Subcutaneous abdominal adipose tissue (tissue), 5 donors: ENCODE measurements at regions not wholly inside any gene's neighbourhood (a gene's known extent, or its start where the extent isn't known, plus 50 kb on each side); places are given as distances from the start of the nearest gene placed in this dataset.

Source experiments
- H3K27ac ChIP-seq: one replicate; pipeline ENCODE4 v1.7.0; 2013; ENCODE audit warnings: low read depth, mild to moderate bottlenecking, inconsistent platforms, low read length, moderate library complexity
- H3K27me3 ChIP-seq, 5 donors: one replicate each; pipeline ENCODE4 v1.7.0; 2013; ENCODE audit warnings: low read length in 5 of 5, inconsistent platforms in 1 of 5; ENCODE audit not compliant: control insufficient read depth in 5 of 5, insufficient read depth in 4 of 5
- H3K36me3 ChIP-seq, 5 donors: one replicate each; pipeline ENCODE4 v1.7.0; 2013; ENCODE audit warnings: low read length in 5 of 5; ENCODE audit not compliant: control insufficient read depth in 5 of 5, insufficient read depth in 5 of 5
- H3K4me1 ChIP-seq, 5 donors: one replicate each; pipeline ENCODE4 v1.7.0; 2013; ENCODE audit warnings: low read length in 5 of 5, mild to moderate bottlenecking in 3 of 5, moderate library complexity in 1 of 5; ENCODE audit not compliant: control insufficient read depth in 5 of 5, insufficient read depth in 5 of 5
- H3K4me3 ChIP-seq, 5 donors: one replicate each; pipeline ENCODE4 v1.7.0; 2013; ENCODE audit warnings: low read length in 5 of 5, low read depth in 1 of 5
- H3K9ac ChIP-seq, 5 donors: one replicate each; pipeline ENCODE4 v1.7.0; 2013; ENCODE audit warnings: low read length in 5 of 5, mild to moderate bottlenecking in 4 of 5, moderate library complexity in 3 of 5
- H3K9me3 ChIP-seq, 5 donors: one replicate each; pipeline ENCODE4 v1.7.0; 2013; ENCODE audit warnings: low read length in 5 of 5; ENCODE audit not compliant: control insufficient read depth in 5 of 5
- donor health status: healthy.
- donor health status: healthy.
- donor health status: healthy.
- donor health status: healthy.
- donor health status: healthy.

DNA sequence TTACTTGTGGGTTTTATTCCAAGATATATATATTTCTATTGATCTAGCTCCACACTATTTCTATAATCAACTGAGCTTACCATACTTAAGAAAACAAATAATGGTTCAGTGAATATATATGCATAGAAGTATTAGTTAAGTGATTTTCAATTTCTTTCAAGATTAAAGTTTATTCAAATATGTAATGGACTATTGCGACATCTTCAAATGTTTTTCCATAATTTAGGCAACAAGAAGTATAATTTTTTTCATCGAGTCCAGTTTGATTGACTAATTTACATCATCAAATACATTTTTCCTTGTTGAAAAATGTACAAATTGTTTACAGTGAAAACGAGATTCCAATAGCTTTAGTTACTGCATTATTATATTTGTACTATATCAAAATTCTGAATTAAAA lies 528.6 kb downstream of the PTPRC start:
- Histone ChIP-seq H3K4me1 (peaks cover 0 to 19% (median 6%) of the 10 kb centered on the region in 5 donors), H3K9ac (no peak overlapping the region)

DNA sequence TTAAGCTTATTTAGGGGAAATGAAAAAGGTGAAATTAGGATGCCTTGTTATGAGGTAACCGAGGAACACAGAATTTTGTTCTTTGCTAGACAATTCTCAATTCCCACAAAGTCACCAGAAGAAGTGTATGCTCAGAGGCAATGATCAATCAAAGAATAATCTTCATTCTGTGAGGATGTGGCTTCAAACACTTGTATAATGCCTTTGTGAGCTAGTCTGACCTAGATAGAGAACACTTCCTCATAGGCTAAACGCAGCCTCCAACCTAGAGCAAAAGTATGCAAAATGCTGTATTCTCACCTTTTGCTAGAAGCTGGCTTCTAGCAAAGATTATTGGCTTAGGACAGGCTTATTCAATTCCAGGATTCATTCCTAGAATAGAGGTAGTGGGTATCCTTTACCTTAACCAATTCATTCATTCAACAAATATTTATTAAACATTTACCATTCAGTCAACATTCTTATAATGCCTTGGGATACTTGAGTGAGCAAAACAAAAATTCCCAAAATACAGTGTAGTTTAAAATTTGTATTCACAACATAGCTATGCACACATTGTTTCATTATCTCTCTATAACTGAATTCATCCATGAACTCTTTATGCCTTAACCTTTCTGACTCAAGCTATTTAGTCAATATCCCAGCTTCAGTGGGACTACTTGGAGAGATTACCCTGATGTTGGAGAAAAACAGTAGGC lies 530.2 kb downstream of the PTPRC start:
- Histone ChIP-seq H3K27ac (no peak overlapping the region), H3K9ac (no peak overlapping the region), H3K36me3 (no peaks in the 10 kb centered on the region), H3K27me3 (no peaks in the 10 kb centered on the region), H3K4me3 (no peak overlapping the region), H3K4me1 (peaks cover 0 to 14% (median 4%) of the 10 kb centered on the region in 5 donors), H3K9me3 (no peaks in the 10 kb centered on the region)

More for the DNA sequence above, 528.6 kb downstream of the PTPRC start:
- H3K9me3 ChIP-seq: no peaks in the 10 kb centered on the region
- H3K36me3 ChIP-seq: no peaks in the 10 kb centered on the region
- no peaks in the 10 kb centered on the region for H3K27me3 ChIP-seq
- no peak overlapping the region for H3K27ac ChIP-seq
- H3K4me3 ChIP-seq: no peak overlapping the region

DNA sequence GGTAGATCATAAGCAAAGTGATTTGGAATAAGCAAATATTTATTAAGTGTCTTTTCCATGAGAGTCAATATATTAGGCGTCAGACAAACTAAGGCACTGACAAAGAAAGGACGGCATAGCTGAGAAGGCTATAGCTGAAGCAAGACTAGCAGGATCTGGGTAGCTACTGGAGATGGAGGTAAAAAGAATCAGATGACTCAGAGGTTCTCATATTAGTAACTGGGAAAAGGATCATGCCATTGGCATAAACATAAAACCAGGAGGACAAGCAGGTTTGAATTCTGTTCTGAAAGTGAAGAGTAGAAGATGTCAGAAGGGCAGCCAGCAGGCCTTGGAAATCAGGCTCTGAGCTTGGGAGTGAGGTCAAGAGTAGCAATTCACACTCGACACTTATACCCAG lies 531.9 kb downstream of the PTPRC start:
- peaks cover 0 to 10% (median 8%) of the 10 kb centered on the region in 5 donors for H3K4me1 ChIP-seq
- no peaks in the 10 kb centered on the region for H3K27me3 ChIP-seq

DNA sequence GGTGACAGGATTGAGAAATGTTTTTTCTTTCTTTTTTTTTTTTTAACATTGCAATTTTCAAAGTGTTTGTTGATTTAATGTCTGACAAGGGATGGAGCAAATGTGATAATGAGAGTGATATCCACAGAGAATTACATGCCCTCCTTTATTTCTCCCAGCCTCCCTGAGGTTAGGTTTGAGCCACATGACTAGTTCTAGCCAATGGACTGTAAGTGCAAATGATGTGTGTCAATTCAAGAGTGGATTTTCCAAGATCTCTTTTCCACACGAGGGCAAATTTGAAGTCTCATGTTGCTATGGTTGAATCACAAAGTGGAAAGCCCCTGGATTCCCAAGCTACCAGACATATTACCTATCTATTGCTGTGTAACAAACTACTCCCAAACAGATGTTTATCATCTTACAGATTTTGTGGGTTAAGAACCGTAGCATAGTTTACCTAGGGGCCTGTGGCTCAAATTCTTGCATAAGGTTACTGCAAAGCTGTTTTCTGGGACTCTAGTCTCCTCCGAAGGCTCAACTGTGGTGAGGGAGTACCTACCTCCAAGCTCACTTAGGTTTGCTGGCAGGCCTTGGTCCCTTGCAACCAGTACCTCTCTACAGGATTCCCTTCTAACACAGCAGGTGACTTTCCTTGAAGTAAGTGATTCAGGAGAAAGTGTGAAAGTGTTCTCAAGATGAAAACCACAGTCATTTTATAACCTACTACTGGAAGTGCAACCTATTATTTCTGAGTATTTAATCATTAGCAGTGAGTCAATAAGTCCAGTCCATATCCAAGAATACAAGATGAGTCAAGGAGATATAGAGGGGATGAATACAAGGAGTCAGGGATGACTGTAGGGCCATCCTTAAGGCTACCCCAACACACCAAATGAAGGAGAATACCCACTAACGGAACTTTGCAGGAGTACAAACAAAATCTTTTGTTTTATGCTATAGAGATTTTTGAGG lies 533.6 kb downstream of the PTPRC start:
- Histone ChIP-seq H3K4me3 (no peak overlapping the region), H3K36me3 (no peaks in the 10 kb centered on the region), H3K9ac (no peak overlapping the region), H3K27me3 (no peaks in the 10 kb centered on the region), H3K4me1 (peaks cover 0 to 13% (median 6%) of the 10 kb centered on the region in 5 donors), H3K27ac (no peak overlapping the region), H3K9me3 (no peaks in the 10 kb centered on the region)

More for the DNA sequence above, 531.9 kb downstream of the PTPRC start:
- no peak overlapping the region for H3K4me3 ChIP-seq
- H3K9me3 ChIP-seq: no peaks in the 10 kb centered on the region
- H3K9ac ChIP-seq: no peak overlapping the region
- H3K27ac ChIP-seq: no peak overlapping the region
- no peaks in the 10 kb centered on the region for H3K36me3 ChIP-seq

DNA sequence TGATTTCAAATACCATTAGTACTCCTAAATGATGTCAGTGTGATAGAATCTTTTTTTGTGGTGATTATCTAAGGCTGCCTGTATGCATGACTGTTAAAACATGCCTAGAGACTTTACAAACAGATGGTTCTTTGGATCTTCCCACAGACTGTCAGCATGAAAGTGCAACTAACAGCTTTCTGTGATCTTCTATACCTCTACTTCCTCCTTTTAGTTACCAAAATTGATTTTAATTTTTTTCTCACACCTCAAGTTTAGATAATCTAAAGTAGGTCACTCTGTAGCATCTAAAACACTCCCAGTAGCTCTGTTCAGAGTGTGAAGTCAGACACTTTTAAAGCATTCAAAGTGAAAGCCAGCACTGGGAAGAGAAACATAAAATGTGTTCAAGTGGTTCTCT lies 534.5 kb downstream of the PTPRC start:
- H3K36me3 ChIP-seq: no peaks in the 10 kb centered on the region

DNA sequence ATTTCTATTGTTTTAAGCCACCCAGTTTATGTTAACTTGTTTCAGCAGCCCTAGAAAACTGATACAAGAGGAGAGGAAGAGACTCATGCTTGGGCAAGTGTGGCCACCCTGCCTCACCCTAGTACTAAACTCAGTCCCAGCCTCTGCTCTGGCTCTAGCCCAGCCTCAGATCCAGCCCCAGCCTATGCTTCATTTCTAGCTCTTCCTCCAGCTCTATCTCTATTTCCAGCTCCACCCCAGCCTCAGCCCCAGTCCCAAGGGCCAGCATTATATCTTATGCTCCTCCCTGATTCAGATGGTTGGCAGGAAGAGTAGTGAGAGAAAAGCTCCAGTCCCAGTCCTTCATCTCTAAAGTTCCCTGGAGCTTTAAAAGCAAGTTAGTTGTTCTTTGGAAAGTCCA lies 535.5 kb downstream of the PTPRC start:
- Histone ChIP-seq H3K27ac (no peak overlapping the region), H3K4me1 (peaks cover 0 to 16% (median 7%) of the 10 kb centered on the region in 5 donors), H3K9me3 (no peaks in the 10 kb centered on the region), H3K9ac (no peak overlapping the region), H3K27me3 (no peaks in the 10 kb centered on the region), H3K36me3 (no peaks in the 10 kb centered on the region), H3K4me3 (no peak overlapping the region)

More for the DNA sequence above, 534.5 kb downstream of the PTPRC start:
- no peak overlapping the region for H3K27ac ChIP-seq
- H3K4me3 ChIP-seq: no peak overlapping the region
- peaks cover 0 to 13% (median 6%) of the 10 kb centered on the region in 5 donors for H3K4me1 ChIP-seq
- no peaks in the 10 kb centered on the region for H3K9me3 ChIP-seq
- no peaks in the 10 kb centered on the region for H3K27me3 ChIP-seq
- H3K9ac ChIP-seq: no peak overlapping the region

DNA sequence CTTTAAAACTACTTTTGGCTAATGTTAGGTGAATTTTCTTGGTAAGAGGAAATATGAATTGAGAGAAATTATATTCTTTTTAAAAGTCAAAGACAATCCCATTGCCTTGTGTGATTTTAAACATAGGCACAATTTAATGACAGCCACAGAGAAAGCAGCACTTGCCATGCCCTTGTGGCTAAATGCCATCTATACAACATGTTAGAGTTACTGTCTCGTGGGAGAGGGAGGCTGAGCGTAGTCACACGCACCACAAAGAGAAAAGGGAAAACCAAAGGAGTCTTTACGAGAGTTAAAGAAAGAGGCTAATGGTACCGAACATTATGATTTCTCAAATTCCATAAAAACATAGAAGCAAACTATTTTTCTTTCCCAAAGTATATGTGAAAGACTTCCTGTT lies 537.9 kb downstream of the PTPRC start:
- no peaks in the 10 kb centered on the region for H3K9me3 ChIP-seq
- peaks cover 0 to 26% (median 12%) of the 10 kb centered on the region in 5 donors for H3K4me1 ChIP-seq
- H3K4me3 ChIP-seq: no peak overlapping the region
- H3K27ac ChIP-seq: no peak overlapping the region
- H3K36me3 ChIP-seq: no peaks in the 10 kb centered on the region
- H3K27me3 ChIP-seq: no peaks in the 10 kb centered on the region
- peak overlapping the region in 1 of 5 donors; percentile 34 for H3K9ac ChIP-seq

DNA sequence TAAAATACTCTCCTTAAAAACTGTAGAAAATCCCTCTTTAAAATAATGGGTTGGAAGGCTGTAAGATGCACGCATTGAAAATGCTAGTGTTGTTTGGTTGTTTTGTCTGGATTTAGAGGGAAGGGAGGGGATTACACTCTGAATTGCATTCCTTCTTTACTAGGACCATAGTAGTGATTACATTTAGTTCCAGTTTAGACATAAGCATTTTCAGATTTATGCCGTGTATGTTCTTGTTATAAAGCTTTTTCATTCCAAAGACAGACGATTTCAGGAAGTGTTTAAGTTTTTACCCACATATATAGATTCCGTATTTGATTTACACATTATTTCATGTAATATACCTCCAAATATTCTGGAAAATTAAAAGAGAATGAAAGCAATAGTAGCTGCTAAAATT lies 538.4 kb downstream of the PTPRC start:
- Histone ChIP-seq H3K9ac (peak overlapping the region in 1 of 5 donors; percentile 34), H3K36me3 (no peaks in the 10 kb centered on the region), H3K4me3 (no peak overlapping the region), H3K27me3 (no peaks in the 10 kb centered on the region), H3K4me1 (peaks cover 0 to 27% (median 12%) of the 10 kb centered on the region in 5 donors), H3K9me3 (no peaks in the 10 kb centered on the region), H3K27ac (no peak overlapping the region)

DNA sequence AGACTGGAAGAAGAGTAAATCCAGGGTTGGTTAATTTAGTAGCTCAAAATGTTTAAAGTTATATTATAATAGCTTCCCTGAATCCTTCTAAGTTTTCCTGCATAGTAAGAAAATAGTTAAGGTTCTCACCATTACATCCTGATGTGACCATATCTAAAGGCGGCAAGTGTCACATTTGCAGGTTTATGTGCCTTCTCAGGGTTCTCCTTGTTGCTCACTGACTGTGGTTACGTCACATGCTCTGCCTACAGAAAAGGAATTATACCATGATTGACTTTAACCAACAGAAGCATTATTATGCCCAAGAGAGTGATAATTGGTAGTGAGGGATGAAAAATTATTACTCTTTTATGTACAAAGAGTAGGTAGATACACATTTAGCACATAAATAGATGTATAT lies 539.8 kb downstream of the PTPRC start:
- Histone ChIP-seq H3K27me3 (no peaks in the 10 kb centered on the region), H3K27ac (no peak overlapping the region), H3K9ac (no peak overlapping the region), H3K4me1 (peaks cover 0 to 31% (median 12%) of the 10 kb centered on the region in 5 donors), H3K9me3 (no peaks in the 10 kb centered on the region), H3K4me3 (no peak overlapping the region), H3K36me3 (no peaks in the 10 kb centered on the region)
